ENCODE measurements at regions not wholly inside any gene's neighbourhood (a gene's known extent, or its start where the extent isn't known, plus 50 kb on each side); places are given as distances from the start of the nearest gene placed in this dataset.

DNA sequence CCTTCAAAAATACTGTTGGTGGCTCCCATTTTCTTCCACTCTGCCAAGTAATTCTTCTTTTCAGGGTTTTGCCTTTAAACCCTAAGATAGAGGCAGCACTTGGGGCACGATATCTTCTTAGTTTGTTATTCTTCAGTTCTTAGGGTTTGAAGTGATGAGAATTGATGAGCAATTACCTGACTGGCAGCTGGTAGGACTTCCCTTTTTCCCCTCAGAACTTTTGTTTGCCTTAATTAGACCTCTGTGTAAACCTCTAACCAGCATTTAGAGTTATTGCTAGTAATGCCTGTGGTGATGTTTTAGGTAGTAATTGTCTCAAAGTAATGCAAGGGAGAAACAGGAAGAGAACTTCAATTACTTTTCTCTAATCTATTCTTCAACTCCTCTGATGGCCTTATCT is 683.5 kb downstream of the RPL10L start (continued):
- TF ChIP-seq MTF1 (CRISPR knock-in tag; IDR thresholded peaks at IDR 0.05; ENCODE audit: borderline replicate concordance): no peak
- no peak for TF ChIP-seq ZNF431 (CRISPR knock-in tag; IDR thresholded peaks at IDR 0.05)
- no peak for TF ChIP-seq ZNF668 (CRISPR knock-in tag; IDR thresholded peaks at IDR 0.05)
- no peak for TF ChIP-seq RUNX1 (IDR thresholded peaks at IDR 0.05; ENCODE audit: low read depth)
- no peak for TF ChIP-seq KAT8 (IDR thresholded peaks at IDR 0.05; ENCODE audit: low read depth)
- TF ChIP-seq, protein P1, sequence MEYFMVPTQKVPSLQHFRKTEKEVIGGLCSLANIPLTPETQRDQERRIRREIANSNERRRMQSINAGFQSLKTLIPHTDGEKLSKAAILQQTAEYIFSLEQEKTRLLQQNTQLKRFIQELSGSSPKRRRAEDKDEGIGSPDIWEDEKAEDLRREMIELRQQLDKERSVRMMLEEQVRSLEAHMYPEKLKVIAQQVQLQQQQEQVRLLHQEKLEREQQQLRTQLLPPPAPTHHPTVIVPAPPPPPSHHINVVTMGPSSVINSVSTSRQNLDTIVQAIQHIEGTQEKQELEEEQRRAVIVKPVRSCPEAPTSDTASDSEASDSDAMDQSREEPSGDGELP (CRISPR knock-in tag; IDR thresholded peaks at IDR 0.05; ENCODE audit: borderline replicate concordance): no peak

DNA sequence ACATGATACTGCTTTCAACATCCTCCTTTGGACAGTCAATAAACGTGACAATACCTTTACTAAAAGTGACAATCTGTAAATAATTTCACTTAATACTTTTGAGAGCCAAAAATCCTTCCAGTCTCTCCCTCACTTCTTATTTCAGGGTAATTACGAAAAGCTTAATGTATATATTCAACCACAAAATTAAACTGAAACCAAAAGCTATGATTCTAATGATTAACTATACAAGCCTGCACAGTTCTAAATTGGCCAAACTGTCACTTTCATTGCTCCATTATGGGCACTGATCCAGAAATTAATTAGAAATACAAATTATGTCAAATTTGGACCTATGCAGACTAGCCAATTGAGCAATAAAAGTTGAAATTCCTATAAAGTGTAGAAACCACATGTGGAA is 696.5 kb upstream of the MIS18BP1 start:
- Histone ChIP-seq H3K36me3 (ENCODE audit: control insufficient read depth, insufficient read depth, low read length) (no peaks in the 10 kb centered on the region), H3K9me1 (ENCODE audit: control insufficient read depth, insufficient read depth, low read length) (no peaks in the 10 kb centered on the region), H3K27me3 (ENCODE audit: control insufficient read depth in 2 of 2, insufficient read depth in 2 of 2, low read length in 2 of 2) (no peaks in the 10 kb centered on the region), H3K4me3 (no peak overlapping the region), H3K4me1 (replicated peaks in 1 of 2; ENCODE audit: control insufficient read depth in 2 of 2, insufficient read depth in 2 of 2, low read length in 2 of 2) (no peaks in the 10 kb centered on the region), H2AFZ (ENCODE audit: low read depth, low read length) (no peak overlapping the region), H4K20me1 (replicated peaks; ENCODE audit: control insufficient read depth, insufficient read depth, low read length) (no peaks in the 10 kb centered on the region), H3K27ac (ENCODE audit: extremely low read depth, low read depth, low read length) (no peak overlapping the region), H3K4me2 (ENCODE audit: insufficient read depth, low read length) (no peak overlapping the region), H3K9me3 (replicated peaks; ENCODE audit: control insufficient read depth, insufficient read depth, low read depth, low read length) (no peaks in the 10 kb centered on the region), H3K79me2 (ENCODE audit: control insufficient read depth, insufficient read depth, low read length) (no peaks in the 10 kb centered on the region), H3K9ac (ENCODE audit: insufficient read depth in 1 of 2, low read depth in 2 of 2, low read length in 2 of 2) (no peak overlapping the region)
- FAIRE-seq (no peak), DNase-seq (ENCODE audit: extremely low read depth in 1 of 4, low spot score in 3 of 4) (no peak), ATAC-seq (no peak)
- no TSS peak for BruUV-seq (replicated peaks)
- no peak for TF ChIP-seq NR3C1 (CRISPR knock-in tag; IDR thresholded peaks at IDR 0.05)
- TF ChIP-seq KLF1 (tag; IDR thresholded peaks at IDR 0.05): no peak
- no peak for TF ChIP-seq ZNF121 (CRISPR knock-in tag; conservative IDR thresholded peaks at IDR 0.05)
- no peak for TF ChIP-seq ZNF79 (CRISPR knock-in tag; IDR thresholded peaks at IDR 0.05; ENCODE audit: low read depth)
- TF ChIP-seq WHSC1 (IDR thresholded peaks at IDR 0.05; ENCODE audit: low read length): no peak
- TF ChIP-seq, protein P2, sequence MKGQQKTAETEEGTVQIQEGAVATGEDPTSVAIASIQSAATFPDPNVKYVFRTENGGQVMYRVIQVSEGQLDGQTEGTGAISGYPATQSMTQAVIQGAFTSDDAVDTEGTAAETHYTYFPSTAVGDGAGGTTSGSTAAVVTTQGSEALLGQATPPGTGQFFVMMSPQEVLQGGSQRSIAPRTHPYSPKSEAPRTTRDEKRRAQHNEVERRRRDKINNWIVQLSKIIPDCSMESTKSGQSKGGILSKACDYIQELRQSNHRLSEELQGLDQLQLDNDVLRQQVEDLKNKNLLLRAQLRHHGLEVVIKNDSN (CRISPR knock-in tag; IDR thresholded peaks at IDR 0.05): no peak
- no peak for TF ChIP-seq MEIS2 (IDR thresholded peaks at IDR 0.05; ENCODE audit: partially characterized antibody)
- no peak for TF ChIP-seq SMAD4 (CRISPR knock-in tag; conservative IDR thresholded peaks at IDR 0.05)
- WGBS (ENCODE audit: insufficient coverage, low coverage, missing lambda C conversion rate): 0% methylated on average over 2 of the region's 2 CpGs
- ChIA-PET CTCF (ENCODE audit: low intra/inter-chr PET ratio) (no interaction called here), POLR2A (no interaction called here)
- intact Hi-C loops (cut with micrococcal nuclease): no loop called here
- in situ Hi-C loops (cut with MboI): no loop called here
